SK-N-SH treated with all-trans-retinoic acid at 6 μM for 48 hours (cell line): ENCODE measurements at regions not wholly inside any gene's neighbourhood (a gene's known extent, or its start where the extent isn't known, plus 50 kb on each side); places are given as distances from the start of the nearest gene placed in this dataset.

ENCODE experiments used
- ARNTL ChIP-seq: fragments of 450-650 bp; formaldehyde crosslinking; IDR thresholded peaks from 2 replicates; pipeline ENCODE4 v1.5.0; 2020; ENCODE audit warnings: low read depth, mild to moderate bottlenecking, moderate library complexity, borderline replicate concordance
- BACH2 ChIP-seq: fragments of 250-450 bp; sonication (Bioruptor Pico); IDR thresholded peaks from 2 replicates; pipeline ENCODE4 v1.9.0; 2021; ENCODE audit warnings: mild to moderate bottlenecking, borderline replicate concordance
- CREB5 ChIP-seq: fragments of 250-450 bp; sonication (Bioruptor Pico); IDR thresholded peaks from 2 replicates; pipeline ENCODE4 v1.5.1; 2020; ENCODE audit warnings: low read depth, mild to moderate bottlenecking, moderate library complexity
- ESRRG ChIP-seq: fragments of 250-450 bp; sonication (Bioruptor Pico); IDR thresholded peaks from 2 replicates; pipeline ENCODE4 v1.6.1; 2021; ENCODE audit warnings: mild to moderate bottlenecking
- PATZ1 ChIP-seq: fragments of 250-450 bp; sonication (Bioruptor Pico); IDR thresholded peaks from 2 replicates; pipeline ENCODE4 v1.8.0; 2020; ENCODE audit warnings: mild to moderate bottlenecking, moderate library complexity, borderline replicate concordance
- PPARA ChIP-seq: fragments of 250-450 bp; sonication (Bioruptor Pico); IDR thresholded peaks from 2 replicates; pipeline ENCODE4 v1.5.0; 2020; ENCODE audit warnings: mild to moderate bottlenecking, borderline replicate concordance
- TOX ChIP-seq: fragments of 250-450 bp; sonication (Bioruptor Pico); IDR thresholded peaks from 2 replicates; pipeline ENCODE4 v1.8.0; 2021; ENCODE audit warnings: mild to moderate bottlenecking, moderate library complexity, borderline replicate concordance
- TSHZ2 ChIP-seq: fragments of 250-450 bp; sonication (Bioruptor Pico); IDR thresholded peaks from 2 replicates; pipeline ENCODE4 v1.5.0; 2020; ENCODE audit warnings: mild to moderate bottlenecking, moderate library complexity
- ZC3H10 ChIP-seq: fragments of 250-450 bp; sonication (Bioruptor Pico); IDR thresholded peaks from 2 replicates; pipeline ENCODE4 v1.5.1; 2021; ENCODE audit warnings: mild to moderate bottlenecking, moderate library complexity
- ZFP3 ChIP-seq: fragments of 250-450 bp; sonication (Bioruptor Pico); IDR thresholded peaks from 2 replicates; pipeline ENCODE4 v1.5.0; 2020; ENCODE audit warnings: mild to moderate bottlenecking, moderate library complexity
- ZFP30 ChIP-seq: fragments of 450-650 bp; formaldehyde crosslinking; IDR thresholded peaks from 2 replicates; pipeline ENCODE4 v1.5.0; 2022; ENCODE audit warnings: mild to moderate bottlenecking, moderate library complexity
- ZNF8 ChIP-seq: fragments of 450-650 bp; formaldehyde crosslinking; IDR thresholded peaks from 2 replicates; pipeline ENCODE4 v1.5.0; 2020; ENCODE audit warnings: mild to moderate bottlenecking, moderate library complexity

GRCh38 chr13:76693086-76693485 lies 193.1 kb downstream of the KCTD12 start:
- TF ChIP-seq CREB5 (CRISPR knock-in tag) (no peak), PATZ1 (CRISPR knock-in tag) (no peak), ZNF8 (CRISPR knock-in tag) (no peak), ARNTL (CRISPR knock-in tag) (no peak), BACH2 (CRISPR knock-in tag) (no peak), ZFP30 (CRISPR knock-in tag) (no peak), ESRRG (CRISPR knock-in tag) (no peak), PPARA (CRISPR knock-in tag) (no peak), TOX (CRISPR knock-in tag) (no peak), ZFP3 (CRISPR knock-in tag) (no peak), ZC3H10 (CRISPR knock-in tag) (no peak), TSHZ2 (CRISPR knock-in tag) (no peak)
